Uterus (tissue), 3 donors: ENCODE measurements at regions not wholly inside any gene's neighbourhood (a gene's known extent, or its start where the extent isn't known, plus 50 kb on each side); places are given as distances from the start of the nearest gene placed in this dataset.

Experiments
- DNase-seq, 2 donors: peaks; one replicate each; pipeline ENCODE4 v3.0.0-alpha.2; 2019 to 2020
- H3K27ac ChIP-seq, 2 donors: fragments of 200-600 bp; sonication (generic); 1 replicate in 1 of 2; 2 replicates in 1 of 2; pipeline ENCODE4 v1.5.1; 2016 to 2018
- H3K27me3 ChIP-seq, 2 donors: fragments of 200-600 bp; sonication (generic); one replicate each; pipeline ENCODE4 v1.5.1; 2018 to 2019; ENCODE audit warnings: control low read depth in 1 of 2
- H3K36me3 ChIP-seq, 2 donors: fragments of 200-600 bp; sonication (generic); one replicate each; pipeline ENCODE4 v1.5.1; 2019; ENCODE audit warnings: control low read depth in 1 of 2
- H3K4me1 ChIP-seq, 2 donors: fragments of 200-600 bp; sonication (generic); one replicate each; pipeline ENCODE4 v1.5.1; 2018 to 2019; ENCODE audit warnings: control low read depth in 1 of 2
- H3K4me3 ChIP-seq, 2 donors: fragments of 200-600 bp; sonication (generic); 1 replicate in 1 of 2; 2 replicates in 1 of 2; pipeline ENCODE4 v1.5.1; 2018 to 2019; ENCODE audit warnings: mild to moderate bottlenecking in 1 of 2
- H3K9me3 ChIP-seq, 2 donors: fragments of 200-600 bp; sonication (generic); one replicate each; pipeline ENCODE4 v1.5.1; 2019; ENCODE audit warnings: control low read depth in 1 of 2
- POLR2A ChIP-seq, 2 donors: fragments of 450-650 bp; IDR thresholded peaks; one replicate each; pipeline ENCODE4 v1.6.1; 2016; ENCODE audit warnings: antibody characterized with exemption in 2 of 2, mild to moderate bottlenecking in 1 of 2, moderate library complexity in 1 of 2
- intact Hi-C: fragments of 100-400 bp; cut with DNase I; formaldehyde crosslinking; loops from one replicate; pipeline ENCODE4 v1.15.1; 2023; ENCODE audit warnings: low total_unique reads
- TF ChIP-seq, protein P1 (sequence below), 4 experiments: fragments of 200-600 bp in 2 of 4; fragments of 450-650 bp in 2 of 4; sonication (generic) in 2 of 4; IDR thresholded peaks; one replicate each; pipeline ENCODE4 v1.5.1; 2016 to 2019; ENCODE audit warnings: antibody characterized with exemption in 4 of 4, mild to moderate bottlenecking in 2 of 4, moderate library complexity in 1 of 4
- donor health status: DM: yes; HTN: yes; CAD: no.

DNA sequence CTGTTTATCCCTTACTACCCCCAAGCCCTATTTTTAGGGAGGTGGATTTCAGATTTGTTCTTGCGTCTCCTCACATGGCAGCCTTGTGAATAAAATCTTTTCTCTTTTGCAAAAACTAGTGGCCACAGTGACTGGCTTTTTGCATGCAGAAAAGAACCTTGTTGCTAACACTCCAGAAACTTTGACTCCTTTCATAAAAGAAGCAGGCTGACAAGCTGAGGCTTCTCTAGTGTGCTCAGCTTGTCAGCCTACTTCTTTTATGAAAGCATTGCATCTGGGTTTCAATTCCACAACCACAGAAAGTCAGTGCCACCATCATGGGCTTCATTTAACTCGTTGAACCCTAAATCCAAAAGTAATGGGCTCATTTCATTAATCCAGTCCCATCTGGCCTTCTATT, 761.0 kb upstream of the COBL start:
- H3K36me3 ChIP-seq, result no peaks in the 10 kb centered on the region
- no peaks in the 10 kb centered on the region for H3K27me3 ChIP-seq
- TF ChIP-seq, protein P1, sequence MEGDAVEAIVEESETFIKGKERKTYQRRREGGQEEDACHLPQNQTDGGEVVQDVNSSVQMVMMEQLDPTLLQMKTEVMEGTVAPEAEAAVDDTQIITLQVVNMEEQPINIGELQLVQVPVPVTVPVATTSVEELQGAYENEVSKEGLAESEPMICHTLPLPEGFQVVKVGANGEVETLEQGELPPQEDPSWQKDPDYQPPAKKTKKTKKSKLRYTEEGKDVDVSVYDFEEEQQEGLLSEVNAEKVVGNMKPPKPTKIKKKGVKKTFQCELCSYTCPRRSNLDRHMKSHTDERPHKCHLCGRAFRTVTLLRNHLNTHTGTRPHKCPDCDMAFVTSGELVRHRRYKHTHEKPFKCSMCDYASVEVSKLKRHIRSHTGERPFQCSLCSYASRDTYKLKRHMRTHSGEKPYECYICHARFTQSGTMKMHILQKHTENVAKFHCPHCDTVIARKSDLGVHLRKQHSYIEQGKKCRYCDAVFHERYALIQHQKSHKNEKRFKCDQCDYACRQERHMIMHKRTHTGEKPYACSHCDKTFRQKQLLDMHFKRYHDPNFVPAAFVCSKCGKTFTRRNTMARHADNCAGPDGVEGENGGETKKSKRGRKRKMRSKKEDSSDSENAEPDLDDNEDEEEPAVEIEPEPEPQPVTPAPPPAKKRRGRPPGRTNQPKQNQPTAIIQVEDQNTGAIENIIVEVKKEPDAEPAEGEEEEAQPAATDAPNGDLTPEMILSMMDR (IDR thresholded peaks at IDR 0.05), result no peak
- no peak for TF ChIP-seq POLR2A (IDR thresholded peaks at IDR 0.05)
- H3K4me3 ChIP-seq, result no peak overlapping the region
- no peak overlapping the region for H3K27ac ChIP-seq
- DNase-seq, result no peak
- no peaks in the 10 kb centered on the region for H3K9me3 ChIP-seq
- no peaks in the 10 kb centered on the region for H3K4me1 ChIP-seq
- intact Hi-C loops, result no loop called here

DNA sequence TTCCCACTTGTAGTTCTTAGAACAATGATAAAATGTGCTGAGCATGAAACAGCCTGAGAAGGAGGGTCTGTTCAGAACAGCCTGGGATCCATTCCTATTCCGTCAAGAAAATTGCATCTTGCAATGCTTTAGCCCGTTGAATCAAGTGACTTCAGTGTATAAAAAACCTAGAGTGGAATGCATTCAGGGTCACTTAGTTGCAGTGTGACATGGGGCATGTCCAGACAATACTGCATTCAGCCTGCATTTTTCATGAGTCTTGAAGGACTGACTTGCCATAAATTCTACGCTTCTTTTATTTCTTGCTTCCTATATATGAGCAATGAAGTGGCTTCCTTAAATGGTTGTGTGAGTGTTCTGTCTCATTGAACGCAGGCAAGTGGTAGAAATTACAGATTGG, 758.3 kb upstream of the COBL start:
- no peak for DNase-seq
- Histone ChIP-seq H3K4me1 (no peaks in the 10 kb centered on the region), H3K27ac (no peak overlapping the region), H3K36me3 (no peaks in the 10 kb centered on the region), H3K4me3 (no peak overlapping the region), H3K27me3 (no peaks in the 10 kb centered on the region), H3K9me3 (no peaks in the 10 kb centered on the region)
- intact Hi-C loops, result no loop called here
- TF ChIP-seq POLR2A (IDR thresholded peaks at IDR 0.05), result no peak
- TF ChIP-seq, protein P1 (IDR thresholded peaks at IDR 0.05), result no peak

DNA sequence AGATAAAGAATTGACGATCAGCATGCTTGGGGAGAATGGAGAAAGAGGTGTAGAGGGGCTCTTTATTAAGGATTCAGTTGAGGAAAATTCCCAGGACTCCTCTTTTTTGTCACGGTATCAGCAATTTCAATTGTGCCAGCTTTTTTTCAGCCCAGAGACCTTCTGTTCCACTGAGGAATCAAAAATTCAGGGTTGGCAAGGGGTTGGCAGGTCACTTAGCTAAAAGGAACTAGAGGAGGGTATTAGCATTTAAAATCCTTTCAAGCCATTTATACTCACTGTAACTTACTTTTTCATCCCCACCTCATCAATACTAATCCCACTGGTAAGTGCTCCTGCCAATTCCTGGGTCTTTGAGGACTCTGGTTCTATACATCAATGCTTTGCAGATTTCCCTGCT, 757.5 kb upstream of the COBL start:
- H3K4me3 ChIP-seq, result no peak overlapping the region
- intact Hi-C loops, result no loop called here
- no peak overlapping the region for H3K27ac ChIP-seq
- no peaks in the 10 kb centered on the region for H3K36me3 ChIP-seq
- H3K27me3 ChIP-seq, result no peaks in the 10 kb centered on the region
- TF ChIP-seq, protein P1 (IDR thresholded peaks at IDR 0.05), result no peak
- TF ChIP-seq POLR2A (IDR thresholded peaks at IDR 0.05), result no peak
- H3K4me1 ChIP-seq, result no peaks in the 10 kb centered on the region
- H3K9me3 ChIP-seq, result no peaks in the 10 kb centered on the region
- no peak for DNase-seq

DNA sequence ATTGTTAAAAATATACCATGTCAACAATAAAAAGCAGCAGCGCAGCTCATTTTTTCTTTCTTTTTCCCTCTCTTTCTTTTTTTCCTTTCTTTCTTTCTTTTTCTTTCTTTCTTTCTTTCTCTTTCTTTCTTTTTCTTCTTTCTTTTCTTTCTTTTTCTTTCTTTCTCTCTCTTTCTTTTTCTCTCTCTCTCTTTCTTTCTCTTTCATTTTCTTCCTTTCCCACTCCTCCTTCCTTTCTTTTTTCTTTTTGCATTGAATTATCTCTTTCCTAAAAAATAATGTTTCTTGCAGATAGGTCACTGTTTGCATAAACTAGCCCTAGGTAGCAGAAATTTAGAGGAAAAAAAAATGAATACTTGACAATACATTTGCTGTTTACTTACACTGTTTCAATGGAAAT, 755.1 kb upstream of the COBL start:
- no peak for DNase-seq
- TF ChIP-seq, protein P1 (IDR thresholded peaks at IDR 0.05), result no peak
- no peak for TF ChIP-seq POLR2A (IDR thresholded peaks at IDR 0.05)
- H3K9me3 ChIP-seq, result no peaks in the 10 kb centered on the region
- intact Hi-C loops, result no loop called here
- H3K4me1 ChIP-seq, result no peaks in the 10 kb centered on the region
- H3K27ac ChIP-seq, result no peak overlapping the region
- H3K27me3 ChIP-seq, result no peaks in the 10 kb centered on the region
- no peaks in the 10 kb centered on the region for H3K36me3 ChIP-seq
- no peak overlapping the region for H3K4me3 ChIP-seq

DNA sequence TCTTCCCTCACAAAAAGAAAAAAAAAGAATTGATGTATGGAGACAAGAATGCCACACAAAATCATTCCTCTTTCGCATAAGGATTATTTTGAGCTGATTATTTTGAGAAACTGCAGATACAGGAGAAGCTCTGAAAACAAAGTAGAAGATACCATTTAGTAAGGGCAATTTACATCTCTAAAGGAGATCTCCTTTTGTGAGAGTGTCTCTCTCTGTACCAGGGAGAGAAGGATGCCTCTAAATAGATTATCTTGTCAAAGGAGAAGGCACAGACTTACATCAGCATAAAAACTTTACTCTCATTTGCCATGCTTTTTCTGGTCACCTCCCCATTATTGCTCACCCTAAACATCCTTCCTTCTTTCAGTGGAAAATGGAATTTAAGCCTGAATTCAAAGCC, 747.9 kb upstream of the COBL start:
- no peak for DNase-seq
- Histone ChIP-seq H3K27me3 (no peaks in the 10 kb centered on the region), H3K9me3 (no peaks in the 10 kb centered on the region), H3K27ac (no peak overlapping the region), H3K4me3 (no peak overlapping the region), H3K36me3 (no peaks in the 10 kb centered on the region), H3K4me1 (no peaks in the 10 kb centered on the region)
- TF ChIP-seq POLR2A (IDR thresholded peaks at IDR 0.05), result no peak
- TF ChIP-seq, protein P1 (IDR thresholded peaks at IDR 0.05), result no peak
- intact Hi-C loops, result no loop called here
